ENCODE measurements at regions not wholly inside any gene's neighbourhood (a gene's known extent, or its start where the extent isn't known, plus 50 kb on each side); places are given as distances from the start of the nearest gene placed in this dataset.

- TF ChIP-seq TEAD4 (IDR thresholded peaks at IDR 0.05; ENCODE audit: low read length) (no peak), TEAD4 (CRISPR knock-in tag; IDR thresholded peaks at IDR 0.05; ENCODE audit: borderline replicate concordance) (no peak), CEBPG (CRISPR knock-in tag; IDR thresholded peaks at IDR 0.05) (no peak), CEBPG (tag; conservative IDR thresholded peaks at IDR 0.05 in 1 of 2, IDR thresholded peaks at IDR 0.05 in 1 of 2) (no peak), ELK3 (CRISPR knock-in tag; IDR thresholded peaks at IDR 0.05) (no peak), MBD1 (CRISPR knock-in tag; IDR thresholded peaks at IDR 0.05) (no peak)
These were observed 63.2 kb upstream of the SNX19 start for GRCh38 chr11:130979386-130979972.

Data from K562 (cell line).